H9 (cell line): ENCODE measurements at regions not wholly inside any gene's neighbourhood (a gene's known extent, or its start where the extent isn't known, plus 50 kb on each side); places are given as distances from the start of the nearest gene placed in this dataset.

ENCODE experiments used
- DNase-seq: peaks from one replicate; pipeline ENCODE4 v3.0.0-alpha.2; 2017
- H2AFZ ChIP-seq: one replicate; pipeline ENCODE4 v1.6.1; 2013; ENCODE audit warnings: mild to moderate bottlenecking, low read length, control low read depth, moderate library complexity
- H2AK5ac ChIP-seq: 2 replicates; pipeline ENCODE4 v1.6.1; 2013; ENCODE audit warnings: low read length, control low read depth, mixed read lengths; ENCODE audit not compliant: insufficient read length
- H2BK120ac ChIP-seq: one replicate; pipeline ENCODE4 v1.6.1; 2013; ENCODE audit warnings: low read depth, mild to moderate bottlenecking, low read length, control low read depth, inconsistent platforms; ENCODE audit not compliant: poor library complexity, severe bottlenecking
- H2BK12ac ChIP-seq: 2 replicates; pipeline ENCODE4 v1.6.1; 2013; ENCODE audit warnings: low read length, control low read depth, mixed read lengths, low read depth; ENCODE audit not compliant: insufficient read length
- H2BK15ac ChIP-seq: 2 replicates; pipeline ENCODE4 v1.6.1; 2013; ENCODE audit warnings: low read depth, low read length, control low read depth
- H2BK20ac ChIP-seq: one replicate; pipeline ENCODE4 v1.6.1; 2013; ENCODE audit warnings: low read depth, mild to moderate bottlenecking, low read length, control low read depth, inconsistent platforms; ENCODE audit not compliant: poor library complexity, severe bottlenecking
- H2BK5ac ChIP-seq: 2 replicates; pipeline ENCODE4 v1.6.1; 2013; ENCODE audit warnings: low read length, control low read depth, mixed read lengths; ENCODE audit not compliant: insufficient read length
- H3K14ac ChIP-seq: 2 replicates; pipeline ENCODE4 v1.6.1; 2013; ENCODE audit warnings: low read length, control low read depth; ENCODE audit not compliant: insufficient read depth
- H3K18ac ChIP-seq: 2 replicates; pipeline ENCODE4 v1.6.1; 2013; ENCODE audit warnings: low read depth, mild to moderate bottlenecking, mixed read lengths, low read length, control low read depth; ENCODE audit not compliant: insufficient read length
- H3K23ac ChIP-seq: 2 replicates; pipeline ENCODE4 v1.6.1; 2013; ENCODE audit warnings: low read length, control low read depth, mixed read lengths, low read depth; ENCODE audit not compliant: insufficient read length
- H3K23me2 ChIP-seq: 2 replicates; pipeline ENCODE4 v1.6.1; 2013; ENCODE audit warnings: low read depth, mild to moderate bottlenecking, mixed read lengths, low read length, control low read depth; ENCODE audit not compliant: insufficient read length, poor library complexity, severe bottlenecking
- H3K27ac ChIP-seq: 2 replicates; pipeline ENCODE4 v1.5.1; 2013; ENCODE audit warnings: low read length, control low read depth, mixed read lengths, low read depth; ENCODE audit not compliant: insufficient read length
- H3K27me3 ChIP-seq: 2 replicates; pipeline ENCODE4 v1.6.1; 2013; ENCODE audit warnings: low read length, control low read depth, inconsistent platforms; ENCODE audit not compliant: insufficient read depth
- H3K4ac ChIP-seq: 2 replicates; pipeline ENCODE4 v1.6.1; 2013; ENCODE audit warnings: low read depth, mild to moderate bottlenecking, control low read depth, inconsistent platforms, low read length, moderate library complexity
- H3K4me1 ChIP-seq: 2 replicates; pipeline ENCODE4 v1.6.1; 2013; ENCODE audit warnings: low read length, control low read depth, inconsistent platforms; ENCODE audit not compliant: insufficient read depth
- H3K4me2 ChIP-seq: 2 replicates; pipeline ENCODE4 v1.6.1; 2013; ENCODE audit warnings: low read length, control low read depth, mixed read lengths; ENCODE audit not compliant: insufficient read length, insufficient read depth
- H3K56ac ChIP-seq: 2 replicates; pipeline ENCODE4 v1.6.1; 2013; ENCODE audit warnings: low read depth, mild to moderate bottlenecking, mixed read lengths, low read length, control low read depth; ENCODE audit not compliant: insufficient read length
- H3K79me1 ChIP-seq: 2 replicates; pipeline ENCODE4 v1.6.1; 2013; ENCODE audit warnings: low read depth, mild to moderate bottlenecking, moderate library complexity, low read length, control low read depth, inconsistent platforms; ENCODE audit not compliant: insufficient read depth, poor library complexity, severe bottlenecking
- H3K79me2 ChIP-seq: 2 replicates; pipeline ENCODE4 v1.6.1; 2013; ENCODE audit warnings: low read length, control low read depth, inconsistent platforms; ENCODE audit not compliant: insufficient read depth
- H3K9ac ChIP-seq: 2 replicates; pipeline ENCODE4 v1.6.1; 2013; ENCODE audit warnings: low read length, control low read depth, mixed read lengths; ENCODE audit not compliant: insufficient read length; ENCODE audit errors: extremely low read depth
- H3K9me3 ChIP-seq: one replicate; pipeline ENCODE4 v1.6.1; 2013; ENCODE audit warnings: low read depth, low read length, inconsistent platforms; ENCODE audit not compliant: control insufficient read depth
- H3T11ph ChIP-seq: one replicate; pipeline ENCODE4 v1.6.1; 2013; ENCODE audit warnings: mild to moderate bottlenecking, low read length, control low read depth, inconsistent platforms
- H4K20me1 ChIP-seq: one replicate; pipeline ENCODE4 v1.6.1; 2013; ENCODE audit not compliant: control insufficient read depth, insufficient read length, insufficient read depth
- H4K5ac ChIP-seq: 2 replicates; pipeline ENCODE4 v1.6.1; 2013; ENCODE audit warnings: low read depth, mild to moderate bottlenecking, mixed read lengths, low read length, control low read depth; ENCODE audit not compliant: insufficient read length
- H4K8ac ChIP-seq: replicated peaks from 2 replicates; pipeline ENCODE4 v1.6.1; 2013; ENCODE audit warnings: low read length, control low read depth, mixed read lengths, low read depth; ENCODE audit not compliant: insufficient read length
- H4K91ac ChIP-seq: 2 replicates; pipeline ENCODE4 v1.6.1; 2013; ENCODE audit warnings: low read depth, mild to moderate bottlenecking, moderate library complexity, mixed read lengths, low read length, control low read depth; ENCODE audit not compliant: insufficient read length
- H3K27ac Mint-ChIP-seq, 3 experiments: 2 replicates in 2 of 3; 3 replicates in 1 of 3; pipeline ENCODE4 v1.8.0; 2020 to 2021; ENCODE audit warnings: mixed read lengths in 3 of 3, mild to moderate bottlenecking in 1 of 3, moderate library complexity in 1 of 3
- H3K27me3 Mint-ChIP-seq: 2 replicates; pipeline ENCODE4 v1.8.0; 2021; ENCODE audit warnings: low read depth, mild to moderate bottlenecking, moderate library complexity, mixed read lengths
- H3K36me3 Mint-ChIP-seq, 3 experiments: 2 replicates in 2 of 3; 3 replicates in 1 of 3; pipeline ENCODE4 v1.8.0; 2020 to 2021; ENCODE audit warnings: low read depth in 3 of 3, mixed read lengths in 3 of 3; ENCODE audit not compliant: insufficient read depth in 1 of 3
- H3K4me1 Mint-ChIP-seq, 2 experiments: 2 replicates each; pipeline ENCODE4 v1.8.0; 2020; ENCODE audit warnings: mixed read lengths in 2 of 2
- H3K4me3 Mint-ChIP-seq, 2 experiments: 2 replicates in 1 of 2; 3 replicates in 1 of 2; pipeline ENCODE4 v1.8.0; 2020 to 2021; ENCODE audit warnings: mild to moderate bottlenecking in 2 of 2, mixed read lengths in 2 of 2, moderate library complexity in 1 of 2
- H3K9me3 Mint-ChIP-seq, 2 experiments: 2 replicates in 1 of 2; 3 replicates in 1 of 2; pipeline ENCODE4 v1.8.0; 2020; ENCODE audit warnings: mild to moderate bottlenecking in 2 of 2, mixed read lengths in 2 of 2, moderate library complexity in 1 of 2
- CTCF ChIP-seq: fragments of 200-600 bp; sonication (generic); conservative IDR thresholded peaks from 3 replicates; pipeline ENCODE4 v1.8.0; 2021; ENCODE audit warnings: antibody characterized with exemption, mild to moderate bottlenecking
- WGBS: extraction: QIAGEN DNeasy Blood & Tissue Kit; methylation state at CpG from one replicate; pipeline ENCODE4 v1.1.7; 2013; ENCODE audit warnings: missing lambda C conversion rate, low lambda C conversion rate, mixed read lengths; ENCODE audit not compliant: insufficient read length; ENCODE audit errors: extremely low coverage; 5-methylcytosine and 5-hydroxymethylcytosine counted together

GRCh38 chr6:167474171-167474570 lies 149.3 kb downstream of the TTLL2 start:
- Histone ChIP-seq H4K5ac (no peak overlapping the region), H2AFZ (no peak overlapping the region), H3K4ac (no peak overlapping the region), H4K91ac (no peak overlapping the region), H3K27me3 (no peaks in the 10 kb centered on the region), H4K8ac (no peak overlapping the region), H3T11ph (no peak overlapping the region), H3K79me1 (no peaks in the 10 kb centered on the region), H3K56ac (no peak overlapping the region), H3K79me2 (peaks cover 2% of the 10 kb centered on the region; the same call in 1 of the 2 replicates), H3K4me2 (no peak overlapping the region), H3K27ac (no peak overlapping the region), H3K18ac (no peak overlapping the region), H2AK5ac (no peak overlapping the region), H2BK15ac (no peak overlapping the region), H2BK5ac (no peak overlapping the region), H3K9me3 (no peaks in the 10 kb centered on the region), H2BK12ac (no peak overlapping the region), H3K9ac (no peak overlapping the region), H2BK20ac (no peak overlapping the region), H3K23ac (no peak overlapping the region), H3K4me1 (peaks cover 11% of the 10 kb centered on the region; the same call in 1 of the 2 replicates), H3K14ac (no peak overlapping the region), H3K23me2 (no peaks in the 10 kb centered on the region), H2BK120ac (no peak overlapping the region), H4K20me1 (no peaks in the 10 kb centered on the region)
- no peak overlapping the region; a peak in 1 of 5 replicates for H3K4me3 Mint-ChIP-seq
- H3K27ac Mint-ChIP-seq: no peak overlapping the region
- H3K27me3 Mint-ChIP-seq: peaks cover 21% of the 10 kb centered on the region
- peaks cover 0 to 2% of the 10 kb centered on the region in 2 experiments; a peak in 3 of 5 replicates for H3K9me3 Mint-ChIP-seq
- WGBS: no CpG with 5 or more reads among the region's 8 CpGs
- no peak for TF ChIP-seq CTCF
- DNase-seq: no peak
- no peaks in the 10 kb centered on the region; a peak in 1 of 7 replicates for H3K36me3 Mint-ChIP-seq
- H3K4me1 Mint-ChIP-seq: peaks cover 45 to 56% of the 10 kb centered on the region in 2 experiments
